H1 (cell line): ENCODE measurements at regions not wholly inside any gene's neighbourhood (a gene's known extent, or its start where the extent isn't known, plus 50 kb on each side); places are given as distances from the start of the nearest gene placed in this dataset.

Experiments used
- CTCF ChIA-PET: fragments of 300-600 bp; sonication (Branson Sonifier 250); formaldehyde crosslinking; loops from one replicate; lab custom pipeline; 2021; ENCODE audit not compliant: partially characterized antibody; lab: Charles Lee
- POLR2A ChIA-PET: fragments of 300-600 bp; sonication (Branson Sonifier 250); formaldehyde crosslinking; loops from one replicate; lab custom pipeline; 2021; ENCODE audit warnings: inconsistent platforms; ENCODE audit not compliant: partially characterized antibody; lab: Charles Lee
- DNase-seq, 2 experiments: peaks; one replicate each; pipeline versions ENCODE4 v3.0.0 to v3.0.0-alpha.2; 2010 to 2022; ENCODE audit warnings: low spot score in 2 of 2, low read depth in 1 of 2, mixed read lengths in 1 of 2
- FAIRE-seq: peaks from 2 replicates; lab custom pipeline; 2011; peaks lifted over from hg19 to GRCh38; lab: Jason Lieb, UNC
- H2AFZ ChIP-seq: 2 replicates; pipeline ENCODE4 v1.8.1; 2012; ENCODE audit warnings: low read length, inconsistent platforms
- H2AK5ac ChIP-seq: 2 replicates; pipeline ENCODE4 v1.6.1; 2013; ENCODE audit warnings: low read depth, low read length
- H2BK120ac ChIP-seq: replicated peaks from 2 replicates; pipeline ENCODE3; 2013; ENCODE audit warnings: low read depth, low read length, inconsistent platforms
- H2BK12ac ChIP-seq: 2 replicates; pipeline ENCODE4 v1.6.1; 2013; ENCODE audit warnings: low read depth, low read length
- H2BK15ac ChIP-seq: 2 replicates; pipeline ENCODE4 v1.6.1; 2013; ENCODE audit warnings: low read length
- H2BK20ac ChIP-seq: 2 replicates; pipeline ENCODE4 v1.6.1; 2013; ENCODE audit warnings: low read length
- H2BK5ac ChIP-seq: 2 replicates; pipeline ENCODE4 v1.6.1; 2013; ENCODE audit warnings: low read depth, low read length
- H3K14ac ChIP-seq: 2 replicates; pipeline ENCODE4 v1.6.1; 2013; ENCODE audit warnings: inconsistent platforms; ENCODE audit not compliant: insufficient read length
- H3K18ac ChIP-seq: 2 replicates; pipeline ENCODE4 v1.6.1; 2013; ENCODE audit warnings: low read length; ENCODE audit errors: extremely low read depth
- H3K23ac ChIP-seq: 2 replicates; pipeline ENCODE4 v1.6.1; 2013; ENCODE audit warnings: inconsistent platforms; ENCODE audit not compliant: insufficient read length
- H3K23me2 ChIP-seq: 2 replicates; pipeline ENCODE4 v1.6.1; 2013; ENCODE audit warnings: low read depth, low read length
- H3K27ac ChIP-seq: 2 replicates; pipeline ENCODE4 v1.6.1; 2011; ENCODE audit warnings: low read depth, low read length, inconsistent platforms
- H3K27me3 ChIP-seq, 4 experiments: replicated peaks in 1 of 4; 1 replicate in 1 of 4; 2 replicates in 3 of 4; pipeline versions ENCODE4 v1.6.1 to v1.8.1; 2011 to 2013; ENCODE audit warnings: low read length in 3 of 4, mild to moderate bottlenecking in 3 of 4, inconsistent platforms in 2 of 4, mixed read lengths in 2 of 4, moderate library complexity in 1 of 4; ENCODE audit not compliant: control insufficient read depth in 3 of 4, insufficient read depth in 3 of 4; ENCODE audit errors: extremely low read depth in 1 of 4
- H3K36me3 ChIP-seq, 4 experiments: 2 replicates each; pipeline versions ENCODE4 v1.6.1 to v1.8.1; 2011 to 2013; ENCODE audit warnings: mild to moderate bottlenecking in 4 of 4, low read length in 3 of 4, moderate library complexity in 2 of 4, control low read depth in 1 of 4, inconsistent platforms in 1 of 4; ENCODE audit not compliant: insufficient read depth in 4 of 4, control insufficient read depth in 2 of 4
- H3K4ac ChIP-seq: replicated peaks from 2 replicates; pipeline ENCODE3; 2013; ENCODE audit warnings: low read length, low read depth, mixed read lengths, inconsistent platforms; ENCODE audit not compliant: insufficient read length
- H3K4me1 ChIP-seq, 4 experiments: replicated peaks in 1 of 4; 1 replicate in 1 of 4; 2 replicates in 3 of 4; pipeline versions ENCODE4 v1.6.1 to v1.8.1; 2011 to 2013; ENCODE audit warnings: low read length in 3 of 4, inconsistent platforms in 2 of 4, mixed read lengths in 1 of 4; ENCODE audit not compliant: insufficient read depth in 4 of 4, control insufficient read depth in 3 of 4
- H3K4me2 ChIP-seq, 2 experiments: 2 replicates each; pipeline versions ENCODE4 v1.6.1 to v1.8.1; 2011 to 2013; ENCODE audit warnings: low read depth in 2 of 2, low read length in 2 of 2, control low read depth in 1 of 2, inconsistent platforms in 1 of 2, mild to moderate bottlenecking in 1 of 2; ENCODE audit not compliant: insufficient read depth in 1 of 2
- H3K4me3 ChIP-seq, 4 experiments: fragments of 200-600, 300-600 bp in 1 of 4; sonication (generic), shearing (Covaris generic), sonication (Bioruptor Twin) in 1 of 4; 2 replicates each; pipeline versions ENCODE4 v1.5.1 to v1.8.1; 2011 to 2016; ENCODE audit warnings: low read length in 4 of 4, low read depth in 3 of 4, control low read depth in 2 of 4, inconsistent platforms in 2 of 4, mild to moderate bottlenecking in 2 of 4, mixed read lengths in 1 of 4, moderate library complexity in 1 of 4; ENCODE audit not compliant: insufficient read depth in 2 of 4; ENCODE audit errors: extremely low read depth in 1 of 4
- H3K56ac ChIP-seq: replicated peaks from 2 replicates; pipeline ENCODE3; 2013; ENCODE audit warnings: low read depth, mild to moderate bottlenecking, mixed read lengths, low read length, inconsistent platforms; ENCODE audit not compliant: insufficient read length
- H3K79me1 ChIP-seq: 2 replicates; pipeline ENCODE4 v1.6.1; 2013; ENCODE audit warnings: low read depth, low read length, control low read depth
- H3K79me2 ChIP-seq, 2 experiments: 2 replicates each; pipeline versions ENCODE4 v1.6.1 to v1.8.1; 2012 to 2013; ENCODE audit warnings: low read length in 2 of 2, mild to moderate bottlenecking in 2 of 2, inconsistent platforms in 1 of 2; ENCODE audit not compliant: insufficient read depth in 2 of 2, control insufficient read depth in 1 of 2
- H3K9ac ChIP-seq, 4 experiments: replicated peaks in 1 of 4; 1 replicate in 1 of 4; 2 replicates in 3 of 4; pipeline versions ENCODE4 v1.6.1 to v1.8.1; 2011 to 2013; ENCODE audit warnings: low read depth in 3 of 4, low read length in 3 of 4, control low read depth in 2 of 4, mild to moderate bottlenecking in 2 of 4, moderate library complexity in 2 of 4, inconsistent platforms in 1 of 4; ENCODE audit errors: extremely low read depth in 1 of 4
- H3K9me3 ChIP-seq, 2 experiments: 2 replicates each; pipeline versions ENCODE4 v1.6.1 to v1.8.1; 2012 to 2013; ENCODE audit warnings: mild to moderate bottlenecking in 2 of 2, moderate library complexity in 2 of 2, control low read depth in 1 of 2, inconsistent platforms in 1 of 2, low read depth in 1 of 2, low read length in 1 of 2, mixed read lengths in 1 of 2; ENCODE audit not compliant: insufficient read depth in 2 of 2
- H4K20me1 ChIP-seq, 2 experiments: replicated peaks in 1 of 2; 2 replicates each; pipeline versions ENCODE3 to v1.8.1; 2011 to 2013; ENCODE audit warnings: inconsistent platforms in 2 of 2, low read length in 2 of 2, mild to moderate bottlenecking in 1 of 2; ENCODE audit not compliant: insufficient read depth in 2 of 2, control insufficient read depth in 1 of 2
- H4K5ac ChIP-seq: 2 replicates; pipeline ENCODE4 v1.6.1; 2013; ENCODE audit warnings: low read length, low read depth, mixed read lengths, inconsistent platforms; ENCODE audit not compliant: insufficient read length
- H4K8ac ChIP-seq: 2 replicates; pipeline ENCODE4 v1.8.0; 2013; ENCODE audit warnings: mild to moderate bottlenecking, moderate library complexity, low read length, inconsistent platforms; ENCODE audit not compliant: insufficient read depth; ENCODE audit errors: extremely low read depth
- H4K91ac ChIP-seq: replicated peaks from 2 replicates; pipeline ENCODE3; 2013; ENCODE audit warnings: low read length, mixed read lengths, inconsistent platforms; ENCODE audit not compliant: insufficient read length
- BCL11A ChIP-seq, 2 experiments: IDR thresholded peaks; one replicate each; pipeline ENCODE4 v1.6.1; 2011; ENCODE audit warnings: low read depth in 2 of 2, low read length in 2 of 2, mild to moderate bottlenecking in 2 of 2
- CBX5 ChIP-seq: fragments of 300-800, 300-1000 bp; sonication (generic); IDR thresholded peaks from 2 replicates; pipeline ENCODE4 v1.7.1; 2016; ENCODE audit warnings: antibody characterized with exemption, low read length, low read depth
- NRF1 ChIP-seq: IDR thresholded peaks from 2 replicates; pipeline ENCODE4 v1.6.1; 2011; ENCODE audit warnings: mild to moderate bottlenecking, low read depth, low read length, improper control_type of control experiment
- SAP30 ChIP-seq: fragments of 300-600 bp; sonication (generic); IDR thresholded peaks from 2 replicates; pipeline ENCODE4 v1.7.1; 2012; ENCODE audit warnings: low read length, moderate library complexity, mild to moderate bottlenecking, inconsistent platforms; ENCODE audit not compliant: insufficient read depth, insufficient replicate concordance
- SP1 ChIP-seq: IDR thresholded peaks from 2 replicates; pipeline ENCODE4 v1.6.1; 2011; ENCODE audit warnings: low read depth, low read length
- TBP ChIP-seq: IDR thresholded peaks from 2 replicates; pipeline ENCODE4 v1.6.1; 2011; ENCODE audit warnings: low read depth, low read length, improper control_type of control experiment
- WGBS, 2 experiments: shearing (Covaris generic) in 1 of 2; methylation state at CpG; one replicate each; pipeline versions ENCODE4 v1.1.6 to v1.1.7; 2013 to 2015; ENCODE audit warnings: low lambda C conversion rate in 2 of 2, mixed read lengths in 2 of 2, inconsistent platforms in 1 of 2, low coverage in 1 of 2, missing lambda C conversion rate in 1 of 2; ENCODE audit not compliant: insufficient replicate concordance in 2 of 2, insufficient coverage in 1 of 2, insufficient read length in 1 of 2; ENCODE audit errors: extremely low coverage in 1 of 2, missing lambda C conversion rate in 1 of 2; 5-methylcytosine and 5-hydroxymethylcytosine counted together

DNA sequence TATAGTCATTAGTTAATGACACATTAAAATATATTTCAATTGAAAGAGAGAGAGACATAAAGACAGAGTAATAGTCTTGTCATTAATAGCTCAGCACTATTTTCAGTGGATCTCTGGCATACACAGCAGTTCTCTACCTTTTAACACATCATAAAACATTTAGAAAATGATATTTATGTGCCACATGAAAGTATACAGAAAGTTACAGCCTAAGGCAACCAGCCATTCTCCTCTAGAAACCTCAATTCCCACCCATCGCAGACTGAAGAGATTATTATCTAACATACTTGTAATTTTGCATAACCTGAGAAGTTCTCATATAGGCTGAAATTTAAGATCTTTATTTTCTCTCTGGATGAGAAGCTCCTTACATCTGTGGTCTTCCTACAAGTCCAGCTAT, 58.7 kb upstream of the FAM83B start:
- no peak overlapping the region for H3K9ac ChIP-seq
- TF ChIP-seq BCL11A (IDR thresholded peaks at IDR 0.05; ENCODE audit: low read depth in 2 of 2, low read length in 2 of 2) (no peak), CBX5 (no peak), NRF1 (no peak), SAP30 (no peak), SP1 (no peak), TBP (no peak)
- 83% methylated on average over 1 of the region's 1 CpG; no CpG with 5 or more reads in 1 of the 2 experiments for WGBS, 2 experiments
- no peak overlapping the region for H4K91ac ChIP-seq
- H3K23ac ChIP-seq: no peak overlapping the region
- POLR2A ChIA-PET: no interaction called here
- no peak overlapping the region for H3K4me3 ChIP-seq
- H2BK120ac ChIP-seq: no peak overlapping the region
- H3K9me3 ChIP-seq: no peaks in the 10 kb centered on the region
- H2BK5ac ChIP-seq: no peak overlapping the region
- no peak overlapping the region for H4K8ac ChIP-seq
- H2BK12ac ChIP-seq: no peak overlapping the region
- no peak overlapping the region for H2BK15ac ChIP-seq
- no peaks in the 10 kb centered on the region for H3K23me2 ChIP-seq
- H3K79me2 ChIP-seq: no peaks in the 10 kb centered on the region
- no peak for DNase-seq
- H3K79me1 ChIP-seq: no peaks in the 10 kb centered on the region
- H3K4me1 ChIP-seq: peaks cover 0 to 1% (median 0%) of the 10 kb centered on the region in 4 experiments; a peak in 1 of 7 replicates
- FAIRE-seq: no peak
- H2AFZ ChIP-seq: no peak overlapping the region
- H4K5ac ChIP-seq: no peak overlapping the region
- no peak overlapping the region for H3K27ac ChIP-seq
- H3K18ac ChIP-seq: no peak overlapping the region
- H2BK20ac ChIP-seq: no peak overlapping the region
- H2AK5ac ChIP-seq: no peak overlapping the region
- H3K27me3 ChIP-seq: no peaks in the 10 kb centered on the region
- no peak overlapping the region for H3K14ac ChIP-seq
- H3K4ac ChIP-seq: no peak overlapping the region
- H3K36me3 ChIP-seq: no peaks in the 10 kb centered on the region
- H4K20me1 ChIP-seq: no peaks in the 10 kb centered on the region
- H3K4me2 ChIP-seq: no peak overlapping the region
- no peak overlapping the region for H3K56ac ChIP-seq
- CTCF ChIA-PET: no interaction called here
